Heart left ventricle (tissue), 16 donors: ENCODE measurements at regions not wholly inside any gene's neighbourhood (a gene's known extent, or its start where the extent isn't known, plus 50 kb on each side); places are given as distances from the start of the nearest gene placed in this dataset.
"Not testable (repeated sequence)": the region's sequence is repeated elsewhere in the genome, so short reads cannot be mapped to it uniquely, and the experiment has no call there.

Experiments used
- ATAC-seq, 4 donors: fragments of 200-7000 bp; cut with Tn5 transposase; one replicate each; pipeline ENCODE4 v1.9.1; 2020 to 2022; ENCODE audit warnings: moderate library complexity in 4 of 4, mild to moderate bottlenecking in 3 of 4, moderate number of reproducible peaks in 1 of 4
- DNase-seq, 5 donors: peaks; one replicate each; pipeline ENCODE4 v3.0.0-alpha.2; 2020
- H3K27ac ChIP-seq, 12 donors: fragments of 200-600 bp; sonication (generic) in 4 of 12; one replicate each; pipeline versions ENCODE4 v1.5.0 to v1.8.0; 2016 to 2022; ENCODE audit warnings: mild to moderate bottlenecking in 2 of 12
- H3K27me3 ChIP-seq, 9 donors: fragments of 200-600 bp; sonication (generic) in 2 of 9; one replicate each; pipeline versions ENCODE4 v1.5.1 to v1.8.0; 2016 to 2022; ENCODE audit warnings: mild to moderate bottlenecking in 3 of 9
- H3K36me3 ChIP-seq, 9 donors: fragments of 200-600 bp; sonication (generic) in 2 of 9; one replicate each; pipeline versions ENCODE4 v1.5.0 to v1.8.0; 2018 to 2022; ENCODE audit warnings: mild to moderate bottlenecking in 2 of 9
- H3K4me1 ChIP-seq, 12 donors: fragments of 200-600 bp; sonication (generic) in 4 of 12; one replicate each; pipeline versions ENCODE4 v1.5.0 to v1.8.0; 2016 to 2022; ENCODE audit warnings: mild to moderate bottlenecking in 3 of 12
- H3K4me3 ChIP-seq, 12 donors: fragments of 200-600 bp; sonication (generic) in 4 of 12; one replicate each; pipeline versions ENCODE4 v1.5.0 to v1.8.0; 2017 to 2022; ENCODE audit warnings: mild to moderate bottlenecking in 9 of 12, moderate library complexity in 4 of 12
- H3K9me3 ChIP-seq, 12 donors: fragments of 200-600 bp; sonication (generic) in 4 of 12; one replicate each; pipeline versions ENCODE4 v1.5.0 to v1.8.0; 2016 to 2022; ENCODE audit warnings: mild to moderate bottlenecking in 1 of 12
- CTCF ChIP-seq, 12 donors: fragments of 200-600 bp; sonication (generic) in 4 of 12; IDR thresholded peaks; one replicate each; pipeline versions ENCODE4 v1.5.0 to v1.8.0; 2018 to 2022; ENCODE audit warnings: antibody characterized with exemption in 12 of 12, mild to moderate bottlenecking in 5 of 12
- POLR2A ChIP-seq, 2 donors: fragments of 450-650 bp; IDR thresholded peaks; one replicate each; pipeline ENCODE4 v1.6.1; 2017; ENCODE audit warnings: antibody characterized with exemption in 2 of 2, mild to moderate bottlenecking in 2 of 2, moderate library complexity in 2 of 2
- WGBS, 4 donors: extraction: QIAGEN DNeasy Blood & Tissue Kit in 2 of 4; methylation state at CpG; one replicate each; pipeline versions ENCODE4 v1.1.5 to v1.1.7; 2013 to 2018; 5-methylcytosine and 5-hydroxymethylcytosine counted together
- intact Hi-C, 10 donors: fragments of 100-400 bp; cut with DNase I; formaldehyde crosslinking; loops; one replicate each; pipeline versions ENCODE4 v1.11.1 to v1.14.2; 2022
- donor health status: ischemic (EF 13 %, LVEDD 7.1; RV severe dilation, severe dysfunction).
- donor health status: healthy with polysubstance abuse.
- donor health status: DM: no; HTN: yes; CAD: no.
- donor health status: DM: no; HTN: no; CAD: no.
- donor health status: ischemic (EF 25% LVEDD 6.9; RV normal size, moderate dysfunction).
- donor health status: ischemic (EF 25% LVEDD 5.7; RV mildly dilated, moderate dysfunction).
- donor health status: healthy.
- donor health status: DM: yes; HTN: yes; CAD: no.
- donor health status: ischemic (EF 35%, LVEDD 5.7; RV mildly dilated, moderate dysfunction).
- donor health status: nonischemic (EF 11% LVEDD 7.7; RV severe dilation, severe dysfunction).
- donor health status: DM: yes; HTN: yes; CAD: no.
- donor health status: PGD.
- donor health status: ischemic (EF 29% LVEDD 5.4; RV normal size, mild dysfunction).
- donor health status: nonischemic (EF 23%, LVEDD 6.1; RV moderate dilation, normal function).

DNA sequence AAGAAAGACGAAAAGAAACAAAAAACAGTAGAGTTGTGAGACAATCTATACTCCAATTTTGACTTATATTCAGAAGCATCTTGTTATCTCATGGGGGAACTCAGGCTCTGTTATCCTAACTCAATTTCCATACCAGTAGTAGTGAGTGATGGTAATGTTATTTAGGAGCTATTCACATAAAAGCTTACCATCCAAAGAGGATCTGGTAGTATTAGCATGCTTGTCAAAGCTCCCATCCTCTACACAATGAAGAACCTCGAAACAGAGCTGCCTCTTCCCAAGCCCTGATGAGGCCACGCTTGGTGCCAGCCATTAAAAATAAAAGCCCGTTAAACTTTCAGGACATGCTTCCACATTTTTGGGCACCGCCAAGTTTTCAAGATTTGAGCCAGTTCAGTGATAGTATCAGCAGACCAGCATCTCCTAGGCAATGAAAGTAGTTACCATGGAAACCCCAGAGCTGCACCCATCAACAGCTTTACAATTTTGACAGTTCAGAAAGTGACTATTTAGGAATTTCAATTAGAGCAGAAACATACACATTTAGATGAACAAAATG lies 173.3 kb downstream of the CD83 start:
- intact Hi-C loops = no loop called here
- TF ChIP-seq CTCF (IDR thresholded peaks at IDR 0.05) = no peak
- no peak for TF ChIP-seq POLR2A (IDR thresholded peaks at IDR 0.05)
- Histone ChIP-seq H3K4me3 (no peak overlapping the region), H3K4me1 (peaks cover 0 to 11% (median 1%) of the 10 kb centered on the region in 12 donors), H3K36me3 (no peaks in the 10 kb centered on the region), H3K27ac (no peak overlapping the region), H3K27me3 (no peaks in the 10 kb centered on the region), H3K9me3 (no peaks in the 10 kb centered on the region)
- 87 to 92% (median 89%) methylated on average over 5 of the region's 5 CpGs for WGBS, 4 donors
- no peak for ATAC-seq
- DNase-seq = no peak

DNA sequence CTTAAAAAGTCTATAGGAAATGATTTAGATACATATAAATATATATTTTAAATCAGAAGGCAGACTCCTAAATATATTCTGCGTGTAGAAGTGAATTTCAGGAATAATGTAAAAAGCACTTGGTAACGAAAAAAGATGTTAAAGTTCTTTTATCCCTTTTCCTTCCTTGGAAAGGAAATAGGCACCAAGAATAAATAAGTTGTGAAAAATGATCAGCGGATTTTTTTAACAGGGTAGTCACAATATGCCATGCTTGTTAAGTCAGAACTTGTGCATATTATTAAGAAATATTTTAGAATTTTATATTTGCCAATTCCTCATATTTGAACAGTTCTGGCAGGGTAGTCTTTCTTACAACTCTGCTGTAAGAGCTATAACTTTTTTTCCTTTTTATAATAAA lies 173.8 kb downstream of the CD83 start:
- no peak overlapping the region for H3K4me3 ChIP-seq
- DNase-seq = no peak
- no peaks in the 10 kb centered on the region for H3K27me3 ChIP-seq
- ATAC-seq = no peak
- TF ChIP-seq CTCF (IDR thresholded peaks at IDR 0.05) (no peak), POLR2A (IDR thresholded peaks at IDR 0.05) (no peak)
- no peaks in the 10 kb centered on the region for H3K36me3 ChIP-seq
- 89 to 91% (median 90%) methylated on average over 3 of the region's 3 CpGs for WGBS, 4 donors
- no peak overlapping the region for H3K27ac ChIP-seq
- peaks cover 0 to 6% (median 1%) of the 10 kb centered on the region in 12 donors for H3K4me1 ChIP-seq
- intact Hi-C loops = no loop called here
- no peaks in the 10 kb centered on the region for H3K9me3 ChIP-seq

GRCh38 chr6:14292119-14292518 lies 174.5 kb downstream of the CD83 start:
- 95 to 100% (median 97%) methylated on average over 3 of the region's 3 CpGs for WGBS, 4 donors
- TF ChIP-seq POLR2A (IDR thresholded peaks at IDR 0.05) (no peak), CTCF (IDR thresholded peaks at IDR 0.05) (no peak)
- intact Hi-C loops = no loop called here

DNA sequence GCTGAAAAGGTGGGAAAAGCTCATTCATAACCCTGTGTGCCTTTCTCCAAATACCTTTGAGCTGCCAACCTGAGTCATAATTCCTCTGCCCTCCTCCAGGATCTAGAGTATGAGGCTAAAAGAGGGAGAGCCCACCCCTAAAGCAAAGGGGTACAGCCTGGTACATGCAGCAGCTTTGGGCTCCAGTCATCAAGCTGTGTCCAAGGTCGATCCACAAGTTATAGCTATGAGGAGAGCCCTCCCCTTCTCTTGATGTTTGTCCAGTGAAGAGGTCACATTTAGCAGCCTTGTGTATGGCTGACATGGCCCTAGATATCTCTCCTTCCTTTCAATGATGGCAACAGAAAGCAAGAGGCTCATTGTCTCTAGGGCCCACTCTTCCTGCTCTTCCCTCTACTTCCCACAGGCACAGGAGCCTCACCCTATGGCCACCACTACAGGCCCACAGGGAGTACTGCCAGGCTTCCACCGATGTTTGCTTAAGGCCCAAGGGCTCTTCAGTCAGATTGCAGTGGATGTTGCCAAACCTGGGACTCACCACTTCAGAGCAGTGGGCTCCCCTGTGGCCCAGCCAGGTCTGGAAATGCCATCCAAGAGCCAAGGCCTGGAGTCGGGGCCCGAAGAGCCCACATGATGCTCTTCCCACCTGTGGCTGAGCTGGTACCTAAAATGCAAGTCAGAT lies 176.8 kb downstream of the CD83 start:
- intact Hi-C loops = no loop called here
- Histone ChIP-seq H3K36me3 (no peaks in the 10 kb centered on the region), H3K27me3 (no peaks in the 10 kb centered on the region), H3K9me3 (no peaks in the 10 kb centered on the region), H3K27ac (no peak overlapping the region), H3K4me3 (no peak overlapping the region), H3K4me1 (no peaks in the 10 kb centered on the region)
- no peak for TF ChIP-seq CTCF (IDR thresholded peaks at IDR 0.05)
- no peak for TF ChIP-seq POLR2A (IDR thresholded peaks at IDR 0.05)
- WGBS, 4 donors = 91 to 96% (median 93%) methylated on average over 4 of the region's 4 CpGs
- ATAC-seq (no peak), DNase-seq (no peak)

More at GRCh38 chr6:14292119-14292518, 174.5 kb downstream of the CD83 start:
- no peaks in the 10 kb centered on the region for H3K27me3 ChIP-seq
- ATAC-seq (no peak), DNase-seq (no peak)
- no peaks in the 10 kb centered on the region for H3K9me3 ChIP-seq
- H3K4me1 ChIP-seq = no peaks in the 10 kb centered on the region
- no peak overlapping the region for H3K27ac ChIP-seq
- H3K4me3 ChIP-seq = no peak overlapping the region
- no peaks in the 10 kb centered on the region for H3K36me3 ChIP-seq

GRCh38 chr6:14296698-14297097 lies 179.1 kb downstream of the CD83 start:
- DNase-seq, ATAC-seq, H3K4me1 ChIP-seq, H3K36me3 ChIP-seq, H3K27me3 ChIP-seq, H3K9me3 ChIP-seq, H3K4me3 ChIP-seq, intact Hi-C loops, H3K27ac ChIP-seq: not testable (repeated sequence)
- 91 to 98% (median 94%) methylated on average over 6 of the region's 6 CpGs for WGBS, 4 donors

- H3K36me3 ChIP-seq, intact Hi-C loops, H3K4me1 ChIP-seq, H3K4me3 ChIP-seq, ATAC-seq, DNase-seq, H3K9me3 ChIP-seq, H3K27ac ChIP-seq, H3K27me3 ChIP-seq: not testable (repeated sequence)
- 95 to 98% (median 96%) methylated on average over 7 of the region's 7 CpGs for WGBS, 4 donors
Observed at GRCh38 chr6:14297118-14297517, 179.5 kb downstream of the CD83 start.

DNA sequence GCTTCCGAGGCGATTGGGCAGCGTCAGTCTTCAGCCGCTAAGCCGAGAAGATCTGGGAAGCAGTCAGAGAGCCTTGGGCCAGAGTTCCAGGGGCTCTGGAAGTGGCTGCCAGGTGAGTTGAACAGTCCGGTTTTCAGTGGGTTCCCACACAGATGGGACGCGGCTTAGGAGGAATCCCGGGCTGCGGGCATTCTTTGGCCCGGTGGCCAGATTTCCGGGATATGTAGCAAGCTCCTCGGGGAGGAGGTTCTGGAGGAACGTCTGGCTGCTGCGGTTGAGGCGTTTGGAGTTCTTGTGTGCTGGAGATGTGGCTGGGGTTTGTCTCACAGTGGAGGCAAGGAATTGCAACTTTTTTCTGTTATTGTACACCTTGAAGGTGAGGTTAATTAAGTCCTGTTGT lies 182.6 kb downstream of the CD83 start:
- H3K4me3 ChIP-seq, H3K27me3 ChIP-seq, H3K36me3 ChIP-seq, H3K27ac ChIP-seq, H3K4me1 ChIP-seq, DNase-seq, intact Hi-C loops, H3K9me3 ChIP-seq, ATAC-seq: not testable (repeated sequence)
- 86 to 95% (median 91%) methylated on average over 16 of the region's 16 CpGs for WGBS, 4 donors
